A673 (cell line): ENCODE measurements at regions not wholly inside any gene's neighbourhood (a gene's known extent, or its start where the extent isn't known, plus 50 kb on each side); places are given as distances from the start of the nearest gene placed in this dataset.
"Not testable (repeated sequence)": the region's sequence is repeated elsewhere in the genome, so short reads cannot be mapped to it uniquely, and the experiment has no call there.

Source experiments
- CTCF ChIP-seq: fragments of 300-800, 200-600 bp; sonication (generic); conservative IDR thresholded peaks from 2 replicates; pipeline ENCODE4 v1.5.1; 2017; ENCODE audit warnings: low read depth, mild to moderate bottlenecking, antibody characterized with exemption, low read length, moderate library complexity, mixed read lengths
- EZH2 ChIP-seq: fragments of 200-600 bp; sonication (generic); IDR thresholded peaks from 2 replicates; pipeline ENCODE4 v1.6.1; 2017; ENCODE audit warnings: borderline replicate concordance, low read depth, mild to moderate bottlenecking, mixed read lengths, antibody characterized with exemption, low read length; ENCODE audit not compliant: poor library complexity, severe bottlenecking

GRCh38 chr3:16774536-16774935, 110.2 kb upstream of the PLCL2 start:
- TF ChIP-seq CTCF, EZH2: not testable (repeated sequence)
